ENCODE measurements at regions not wholly inside any gene's neighbourhood (a gene's known extent, or its start where the extent isn't known, plus 50 kb on each side); places are given as distances from the start of the nearest gene placed in this dataset.

DNA sequence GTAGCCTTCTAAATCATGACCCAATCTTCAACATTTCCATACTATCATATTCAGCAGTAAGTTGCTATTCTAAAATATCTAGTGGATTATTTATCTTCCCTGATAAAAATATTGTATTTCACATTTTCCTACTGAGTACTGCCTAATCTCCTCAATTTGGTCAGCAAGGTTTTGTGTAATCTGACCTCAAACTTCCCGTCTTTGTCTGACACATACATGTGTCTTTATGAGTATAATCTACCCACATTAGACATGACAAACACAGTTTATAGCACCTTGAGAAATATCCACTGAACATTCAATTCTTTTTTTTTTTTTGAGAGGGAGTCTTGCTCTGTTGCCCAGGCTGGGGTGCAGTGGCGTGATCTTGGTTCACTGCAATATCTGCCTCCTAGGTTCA is 113.7 kb upstream of the LUZP2 start:
- H3K4me1 Mint-ChIP-seq, result no peaks in the 10 kb centered on the region
- H3K4me3 Mint-ChIP-seq, result no peak overlapping the region
- H3K27ac Mint-ChIP-seq, result no peak overlapping the region
- ChIA-PET POLR2A (no interaction called here), CTCF (no interaction called here)
- no peaks in the 10 kb centered on the region for H3K36me3 Mint-ChIP-seq (ENCODE audit: low read depth)
- no peaks in the 10 kb centered on the region for H3K9me3 Mint-ChIP-seq
- intact Hi-C loops (cut with micrococcal nuclease), result no loop called here
- DNase-seq (no peak), ATAC-seq (ENCODE audit: low read depth) (no peak)
- TF ChIP-seq CTCF (IDR thresholded peaks at IDR 0.05), result no peak
- H3K27me3 Mint-ChIP-seq, result no peaks in the 10 kb centered on the region

DNA sequence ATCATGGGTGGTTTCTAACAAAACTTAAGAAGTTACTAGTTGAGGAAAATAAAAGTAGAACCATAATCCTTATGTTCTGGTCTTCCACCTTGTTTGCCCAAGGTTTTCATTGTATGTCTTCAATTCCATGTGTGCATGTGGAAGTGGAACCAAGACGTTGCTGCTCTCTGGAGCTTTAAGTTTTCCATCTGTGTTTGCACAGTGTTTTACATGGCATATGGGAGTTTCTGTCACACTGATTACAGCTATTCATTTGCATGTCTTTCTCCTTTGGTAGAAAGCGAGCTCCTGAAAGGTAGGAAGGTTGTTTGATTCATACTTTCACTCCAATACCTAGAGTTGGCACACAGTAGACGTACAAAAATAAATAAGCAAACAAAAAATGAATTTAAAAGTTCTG is 112.6 kb upstream of the LUZP2 start:
- DNase-seq (no peak), ATAC-seq (ENCODE audit: low read depth) (no peak)
- Mint-ChIP-seq H3K27me3 (no peaks in the 10 kb centered on the region), H3K9me3 (no peaks in the 10 kb centered on the region), H3K36me3 (ENCODE audit: low read depth) (no peaks in the 10 kb centered on the region), H3K4me3 (no peak overlapping the region), H3K4me1 (no peaks in the 10 kb centered on the region), H3K27ac (no peak overlapping the region)
- ChIA-PET POLR2A (no interaction called here), CTCF (no interaction called here)
- no peak for TF ChIP-seq CTCF (IDR thresholded peaks at IDR 0.05)
- intact Hi-C loops (cut with micrococcal nuclease), result no loop called here

GRCh38 chr11:24386546-24387397 is 110.1 kb upstream of the LUZP2 start:
- no peak for TF ChIP-seq CTCF (IDR thresholded peaks at IDR 0.05)
- ATAC-seq (ENCODE audit: low read depth) (no peak), DNase-seq (no peak)
- Mint-ChIP-seq H3K27me3 (no peaks in the 10 kb centered on the region), H3K4me1 (no peaks in the 10 kb centered on the region), H3K36me3 (ENCODE audit: low read depth) (no peaks in the 10 kb centered on the region), H3K27ac (no peak overlapping the region), H3K9me3 (no peaks in the 10 kb centered on the region), H3K4me3 (no peak overlapping the region)
- ChIA-PET POLR2A (no interaction called here), CTCF (no interaction called here)
- intact Hi-C loops (cut with micrococcal nuclease), result no loop called here

DNA sequence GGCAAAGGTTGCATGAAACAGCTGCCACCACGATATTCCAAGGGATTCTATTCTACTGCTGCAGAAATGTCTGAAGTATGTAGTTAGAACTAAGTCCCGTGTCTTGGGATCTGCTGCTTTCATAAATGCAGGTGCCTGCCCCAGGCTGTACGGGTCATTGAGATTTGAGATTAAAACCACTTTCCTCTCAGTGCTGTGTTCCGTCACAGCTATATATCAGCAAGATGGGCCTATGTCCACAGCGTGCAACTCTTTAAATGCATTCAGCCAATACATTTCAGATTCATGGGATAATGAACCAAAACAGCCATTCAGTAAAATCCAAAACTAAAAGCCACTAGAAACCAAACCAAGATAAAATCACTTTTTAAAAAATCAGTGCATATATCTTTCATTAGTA is 107.3 kb upstream of the LUZP2 start:
- no peaks in the 10 kb centered on the region for H3K4me1 Mint-ChIP-seq
- no peaks in the 10 kb centered on the region for H3K36me3 Mint-ChIP-seq (ENCODE audit: low read depth)
- no peak overlapping the region for H3K27ac Mint-ChIP-seq
- H3K9me3 Mint-ChIP-seq, result no peaks in the 10 kb centered on the region
- ChIA-PET CTCF (no interaction called here), POLR2A (no interaction called here)
- intact Hi-C loops (cut with micrococcal nuclease), result no loop called here
- TF ChIP-seq CTCF (IDR thresholded peaks at IDR 0.05), result no peak
- no peaks in the 10 kb centered on the region for H3K27me3 Mint-ChIP-seq
- DNase-seq, result no peak
- ATAC-seq (ENCODE audit: low read depth), result no peak
- no peak overlapping the region for H3K4me3 Mint-ChIP-seq

GRCh38 chr11:24390016-24390415 is 106.8 kb upstream of the LUZP2 start:
- no peak overlapping the region for H3K4me3 Mint-ChIP-seq
- no peaks in the 10 kb centered on the region for H3K4me1 Mint-ChIP-seq
- intact Hi-C loops (cut with micrococcal nuclease), result no loop called here
- no peaks in the 10 kb centered on the region for H3K36me3 Mint-ChIP-seq (ENCODE audit: low read depth)
- H3K27ac Mint-ChIP-seq, result no peak overlapping the region
- DNase-seq (no peak), ATAC-seq (ENCODE audit: low read depth) (no peak)
- H3K27me3 Mint-ChIP-seq, result no peaks in the 10 kb centered on the region
- H3K9me3 Mint-ChIP-seq, result no peaks in the 10 kb centered on the region
- no peak for TF ChIP-seq CTCF (IDR thresholded peaks at IDR 0.05)
- POLR2A ChIA-PET, result no interaction called here
- CTCF ChIA-PET, result no interaction called here
